IMR-90 (cell line): ENCODE measurements at regions not wholly inside any gene's neighbourhood (a gene's known extent, or its start where the extent isn't known, plus 50 kb on each side); places are given as distances from the start of the nearest gene placed in this dataset.
"Not testable (repeated sequence)": the region's sequence is repeated elsewhere in the genome, so short reads cannot be mapped to it uniquely, and the experiment has no call there.

Source experiments
- ATAC-seq: fragments of 200-7000 bp; cut with Tn5 transposase; 2 replicates; pipeline ENCODE4 v1.9.1; 2020; ENCODE audit warnings: low read depth, mild to moderate bottlenecking, moderate library complexity
- BruUV-seq: library from RNA; stranded (reverse); fragments of 400-500 nt; replicated peaks from 2 replicates; lab custom pipeline; 2021; lab: Mats Ljungman, UMichigan
- CTCF ChIA-PET: fragments of 300-600 bp; formaldehyde crosslinking; extraction: SDS; loops from one replicate; lab custom pipeline; 2021; ENCODE audit warnings: antibody characterized with exemption; lab: Yijun Ruan, JAX
- POLR2A ChIA-PET: fragments of 300-600 bp; sonication (Branson Sonifier 250); formaldehyde crosslinking; loops from one replicate; lab custom pipeline; 2022; ENCODE audit warnings: antibody characterized with exemption; ENCODE audit not compliant: unreplicated experiment; lab: Charles Lee
- DNase-seq: peaks from one replicate; pipeline ENCODE4 v3.0.0; 2013
- H2AFZ ChIP-seq: replicated peaks from 2 replicates; pipeline ENCODE3; 2013; ENCODE audit warnings: low read length, mild to moderate bottlenecking; ENCODE audit not compliant: poor library complexity
- H2AK5ac ChIP-seq: 2 replicates; pipeline ENCODE4 v1.6.1; 2013; ENCODE audit warnings: low read depth, low read length, inconsistent platforms
- H2AK9ac ChIP-seq: replicated peaks from 2 replicates; pipeline ENCODE3; 2013; ENCODE audit warnings: mild to moderate bottlenecking, low read depth, low read length, moderate library complexity; ENCODE audit not compliant: poor library complexity
- H2BK120ac ChIP-seq: 2 replicates; pipeline ENCODE4 v1.6.1; 2013; ENCODE audit warnings: low read depth, low read length, inconsistent platforms
- H2BK15ac ChIP-seq: 3 replicates; pipeline ENCODE4 v1.6.1; 2013; ENCODE audit warnings: low read depth, low read length, inconsistent platforms
- H2BK20ac ChIP-seq: 2 replicates; pipeline ENCODE4 v1.6.1; 2013; ENCODE audit warnings: low read depth, mild to moderate bottlenecking, inconsistent platforms, low read length, moderate library complexity
- H2BK5ac ChIP-seq: 2 replicates; pipeline ENCODE4 v1.6.1; 2013; ENCODE audit warnings: mild to moderate bottlenecking, low read depth, low read length, inconsistent platforms; ENCODE audit not compliant: poor library complexity, severe bottlenecking
- H3K14ac ChIP-seq: replicated peaks from 2 replicates; pipeline ENCODE4 v1.6.1; 2013; ENCODE audit warnings: low read depth, low read length, inconsistent platforms
- H3K18ac ChIP-seq: 2 replicates; pipeline ENCODE4 v1.6.1; 2013; ENCODE audit warnings: low read depth, low read length, control low read depth
- H3K23ac ChIP-seq: 2 replicates; pipeline ENCODE4 v1.6.1; 2013; ENCODE audit warnings: low read depth, low read length, inconsistent platforms
- H3K27ac ChIP-seq: 2 replicates; pipeline ENCODE4 v1.5.1; 2013; ENCODE audit warnings: mild to moderate bottlenecking, control low read depth, low read length; ENCODE audit not compliant: insufficient read depth
- H3K27me3 ChIP-seq: 2 replicates; pipeline ENCODE4 v1.6.1; 2013; ENCODE audit warnings: low read length; ENCODE audit not compliant: control insufficient read depth, insufficient read depth
- H3K36me3 ChIP-seq: 2 replicates; pipeline ENCODE4 v1.6.1; 2013; ENCODE audit warnings: low read length, mixed read lengths; ENCODE audit not compliant: control insufficient read depth, insufficient read depth
- H3K4ac ChIP-seq: 2 replicates; pipeline ENCODE4 v1.6.1; 2013; ENCODE audit warnings: low read depth, low read length, inconsistent platforms
- H3K4me1 ChIP-seq: 2 replicates; pipeline ENCODE4 v1.6.1; 2013; ENCODE audit warnings: low read length, mixed read lengths; ENCODE audit not compliant: control insufficient read depth, insufficient read depth
- H3K4me2 ChIP-seq: 2 replicates; pipeline ENCODE4 v1.6.1; 2013; ENCODE audit warnings: low read depth, mild to moderate bottlenecking, control low read depth, low read length, moderate library complexity
- H3K4me3 ChIP-seq: 2 replicates; pipeline ENCODE4 v1.5.1; 2013; ENCODE audit warnings: low read depth, mild to moderate bottlenecking, control low read depth, low read length, moderate library complexity; ENCODE audit not compliant: insufficient read depth
- H3K56ac ChIP-seq: 2 replicates; pipeline ENCODE4 v1.6.1; 2013; ENCODE audit warnings: low read length, inconsistent platforms; ENCODE audit not compliant: insufficient read depth; ENCODE audit errors: extremely low read depth
- H3K79me1 ChIP-seq, 2 experiments: 2 replicates each; pipeline ENCODE4 v1.6.1; 2013; ENCODE audit warnings: low read length in 2 of 2, inconsistent platforms in 1 of 2, low read depth in 1 of 2
- H3K9ac ChIP-seq: 2 replicates; pipeline ENCODE4 v1.6.1; 2013; ENCODE audit warnings: low read depth, low read length, control low read depth
- H3K9me1 ChIP-seq: 2 replicates; pipeline ENCODE4 v1.6.1; 2013; ENCODE audit warnings: low read length, inconsistent platforms; ENCODE audit not compliant: insufficient read depth
- H3K9me3 ChIP-seq: 2 replicates; pipeline ENCODE4 v1.6.1; 2013; ENCODE audit warnings: low read length; ENCODE audit not compliant: control insufficient read depth, insufficient read depth
- H4K20me1 ChIP-seq: 2 replicates; pipeline ENCODE4 v1.6.1; 2013; ENCODE audit warnings: low read length, inconsistent platforms; ENCODE audit not compliant: insufficient read depth
- H4K5ac ChIP-seq: 2 replicates; pipeline ENCODE4 v1.6.1; 2013; ENCODE audit warnings: mild to moderate bottlenecking, low read depth, low read length, control low read depth
- H4K8ac ChIP-seq, 2 experiments: 2 replicates each; pipeline ENCODE4 v1.6.1; 2013; ENCODE audit warnings: low read depth in 2 of 2, low read length in 2 of 2, control low read depth in 1 of 2, inconsistent platforms in 1 of 2
- H4K91ac ChIP-seq: 2 replicates; pipeline ENCODE4 v1.6.1; 2013; ENCODE audit warnings: low read depth, low read length, inconsistent platforms; ENCODE audit not compliant: insufficient read depth
- WGBS, 2 experiments: methylation state at CpG; one replicate each; pipeline versions ENCODE4 v1.1.5 to v1.1.7; 2013; ENCODE audit warnings: missing lambda C conversion rate in 2 of 2; ENCODE audit not compliant: insufficient read length in 1 of 2; ENCODE audit errors: extremely low coverage in 2 of 2; 5-methylcytosine and 5-hydroxymethylcytosine counted together
- dilution Hi-C: fragments of 300-500 bp; cut with HindIII; formaldehyde crosslinking; loops from one replicate; pipeline ENCODE4 v1.14.3; 2018; ENCODE audit warnings: low sequenced_read_pairs; ENCODE audit not compliant: unreplicated experiment
- in situ Hi-C: fragments of 300-500 bp; cut with MboI; formaldehyde crosslinking; loops from 3 replicates; pipeline ENCODE4 v1.14.3; 2019; ENCODE audit warnings: low sequenced_read_pairs, inconsistent platforms, mixed read lengths
- intact Hi-C: fragments of 100-400 bp; cut with micrococcal nuclease; formaldehyde crosslinking; loops from 2 replicates; pipeline ENCODE4 v1.10.0; 2022

DNA sequence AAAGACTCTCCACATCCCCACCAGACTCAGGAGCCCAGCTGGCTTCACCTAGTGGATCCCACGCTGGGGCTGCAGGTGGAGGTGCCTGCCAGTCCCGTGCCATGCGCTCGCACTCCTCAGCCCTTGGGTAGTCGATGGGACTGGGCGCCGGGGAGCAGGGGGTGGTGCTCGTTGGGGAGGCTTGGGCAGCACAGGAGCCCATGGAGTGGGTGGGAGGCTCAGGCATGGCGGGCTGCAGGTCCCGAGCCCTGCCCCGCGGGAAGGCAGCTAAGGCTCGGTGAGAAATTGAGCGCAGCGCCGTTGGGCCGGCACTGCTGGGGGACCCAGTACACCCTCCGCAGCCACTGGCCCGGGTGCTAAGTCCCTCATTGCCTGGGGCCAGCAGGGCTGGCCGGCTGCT is 497.4 kb upstream of the PTBP2 start:
- H3K27ac ChIP-seq, H3K79me1 ChIP-seq, H3K9ac ChIP-seq, H4K20me1 ChIP-seq, H2AK5ac ChIP-seq, H2BK20ac ChIP-seq, ATAC-seq, H4K5ac ChIP-seq, H4K8ac ChIP-seq, H2BK120ac ChIP-seq, intact Hi-C loops, H3K56ac ChIP-seq, POLR2A ChIA-PET, H2AK9ac ChIP-seq, H3K9me3 ChIP-seq, H3K14ac ChIP-seq, dilution Hi-C loops, BruUV-seq, H4K91ac ChIP-seq, in situ Hi-C loops, H2BK5ac ChIP-seq, H3K9me1 ChIP-seq, H3K36me3 ChIP-seq, H3K23ac ChIP-seq, H3K4me1 ChIP-seq, DNase-seq, H3K27me3 ChIP-seq, H3K4me3 ChIP-seq, H2BK15ac ChIP-seq, H3K4ac ChIP-seq, H3K18ac ChIP-seq, H3K4me2 ChIP-seq, H2AFZ ChIP-seq: not testable (repeated sequence)
- CTCF ChIA-PET, result interaction anchor here (1.4 kb wide), 1 partner anchor 12 kb away, joined by 3 read pairs; no protein-coding TSS in a partner anchor
- 83% methylated on average over 6 of the region's 20 CpGs; no CpG with 5 or more reads in 1 of the 2 experiments for WGBS, 2 experiments
